HepG2 (cell line): ENCODE measurements at regions not wholly inside any gene's neighbourhood (a gene's known extent, or its start where the extent isn't known, plus 50 kb on each side); places are given as distances from the start of the nearest gene placed in this dataset.

Experiments used
- ATAC-seq: fragments of 200-7000 bp; cut with Tn5 transposase; 3 replicates; pipeline ENCODE4 v1.9.1; 2020; ENCODE audit warnings: mild to moderate bottlenecking, moderate library complexity
- BruUV-seq: library from RNA; stranded (reverse); fragments of 400-500 nt; replicated peaks from 2 replicates; lab custom pipeline; 2021; lab: Mats Ljungman, UMichigan
- CTCF ChIA-PET: fragments of 300-600 bp; formaldehyde crosslinking; extraction: SDS; loops from one replicate; lab custom pipeline; 2021; ENCODE audit warnings: low total read pairs, inconsistent platforms, low intra/inter-chr PET ratio; lab: Yijun Ruan, JAX
- POLR2A ChIA-PET: fragments of 350-600 bp; sonication (Branson Sonifier 250); formaldehyde crosslinking; loops from one replicate; lab custom pipeline; 2020; ENCODE audit warnings: antibody characterized with exemption, inconsistent platforms; lab: Yijun Ruan, JAX
- DNase-seq: peaks from one replicate; pipeline ENCODE4 v3.0.0-alpha.2; 2015; ENCODE audit warnings: low spot score
- FAIRE-seq: peaks from 3 replicates; lab custom pipeline; 2011; peaks lifted over from hg19 to GRCh38; lab: Jason Lieb, UNC
- H2AFZ ChIP-seq: one replicate; pipeline ENCODE4 v1.6.1; 2011; ENCODE audit warnings: low read length, inconsistent platforms
- H3K27ac ChIP-seq: fragments of 300-600 bp; 3 replicates; pipeline ENCODE4 v1.8.0; 2011; ENCODE audit warnings: mixed run types, mild to moderate bottlenecking, mixed read lengths, low read length, inconsistent platforms; ENCODE audit not compliant: insufficient read depth; ENCODE audit errors: extremely low read length
- H3K27me3 ChIP-seq, 2 experiments: fragments of 200-600 bp in 1 of 2; 2 replicates in 1 of 2; 3 replicates in 1 of 2; pipeline versions ENCODE4 v1.6.0 to v1.8.0; 2011; ENCODE audit warnings: low read length in 2 of 2, mild to moderate bottlenecking in 2 of 2, moderate library complexity in 2 of 2, inconsistent platforms in 1 of 2; ENCODE audit not compliant: insufficient read depth in 2 of 2, control insufficient read depth in 1 of 2
- H3K36me3 ChIP-seq, 2 experiments: fragments of 200-600 bp in 1 of 2; replicated peaks in 1 of 2; 2 replicates in 1 of 2; 3 replicates in 1 of 2; pipeline versions ENCODE4 v1.5.1 to v1.8.0; 2011; ENCODE audit warnings: low read length in 2 of 2, inconsistent platforms in 1 of 2; ENCODE audit not compliant: insufficient read depth in 2 of 2, control insufficient read depth in 1 of 2
- H3K4me1 ChIP-seq: 2 replicates; pipeline ENCODE4 v1.5.1; 2012; ENCODE audit warnings: low read length, inconsistent platforms; ENCODE audit not compliant: insufficient read depth
- H3K4me2 ChIP-seq: 2 replicates; pipeline ENCODE4 v1.6.0; 2011; ENCODE audit warnings: low read depth, low read length, inconsistent platforms
- H3K4me3 ChIP-seq, 3 experiments: fragments of 200-600 bp in 1 of 3; sonication (generic), shearing (Covaris generic) in 1 of 3; replicated peaks in 1 of 3; 2 replicates each; pipeline ENCODE4 v1.5.1; 2011 to 2016; ENCODE audit warnings: low read length in 3 of 3, inconsistent platforms in 2 of 3, low read depth in 2 of 3, mild to moderate bottlenecking in 2 of 3, control low read depth in 1 of 3, mixed read lengths in 1 of 3; ENCODE audit not compliant: insufficient read depth in 1 of 3
- H3K79me2 ChIP-seq: one replicate; pipeline ENCODE4 v1.6.1; 2011; ENCODE audit warnings: low read length, inconsistent platforms; ENCODE audit not compliant: insufficient read depth
- H3K9ac ChIP-seq: 2 replicates; pipeline ENCODE4 v1.6.0; 2011; ENCODE audit warnings: mild to moderate bottlenecking, low read depth, low read length, inconsistent platforms; ENCODE audit not compliant: insufficient read depth
- H3K9me3 ChIP-seq: 2 replicates; pipeline ENCODE4 v1.5.1; 2012; ENCODE audit warnings: mild to moderate bottlenecking, low read length
- H4K20me1 ChIP-seq: 2 replicates; pipeline ENCODE4 v1.6.0; 2011; ENCODE audit warnings: inconsistent platforms, mild to moderate bottlenecking, low read length, moderate library complexity; ENCODE audit not compliant: insufficient read depth
- PHF5A ChIP-seq: IDR thresholded peaks from one replicate; pipeline ENCODE4 v1.6.1; 2018; ENCODE audit warnings: low read depth, missing genetic modification reagents; ENCODE audit not compliant: unreplicated experiment
- ZNF549 ChIP-seq: sonication (generic); formaldehyde crosslinking; IDR thresholded peaks from 2 replicates; pipeline ENCODE4 v1.5.0; 2020; ENCODE audit warnings: missing genetic modification reagents
- WGBS: methylation state at CpG from one replicate; pipeline ENCODE4 v1.1.6; 2017; ENCODE audit warnings: low lambda C conversion rate; 5-methylcytosine and 5-hydroxymethylcytosine counted together
- in situ Hi-C: cut with HindIII; loops from 2 replicates; pipeline ENCODE4 v1.10.0; 2017; ENCODE audit warnings: low pct_unique_long_range_greater_than_20kb; ENCODE audit not compliant: extremely low pct_ligation_motif_present
- intact Hi-C: fragments of 100-400 bp; cut with micrococcal nuclease; formaldehyde crosslinking; loops from one replicate; pipeline ENCODE4 v1.10.0; 2022; ENCODE audit not compliant: unreplicated experiment
- TF ChIP-seq, protein P1 (sequence below): sonication (generic); formaldehyde crosslinking; IDR thresholded peaks from 2 replicates; pipeline ENCODE4 v1.5.0; 2020; ENCODE audit warnings: mild to moderate bottlenecking, missing genetic modification reagents, borderline replicate concordance

DNA sequence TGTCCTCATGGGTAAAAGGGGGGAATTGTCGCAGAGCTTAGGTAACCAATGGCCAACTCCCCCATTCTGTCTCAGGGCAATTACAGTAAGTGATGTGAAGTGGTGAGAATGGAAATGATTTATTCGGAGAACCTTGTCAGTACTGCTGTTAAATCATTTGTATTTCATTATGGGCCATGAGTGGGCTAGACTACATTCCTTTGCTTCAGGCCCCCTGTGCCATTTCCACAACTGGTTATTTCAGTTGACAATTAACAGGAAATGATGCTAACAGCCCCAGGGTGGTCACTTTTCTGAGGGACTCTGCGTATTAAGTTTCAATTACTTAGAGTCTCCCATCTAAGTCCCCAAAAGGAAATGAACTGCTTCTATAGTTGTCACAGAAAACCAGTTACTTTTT, 653.7 kb downstream of the CCDC171 start (continued):
- TF ChIP-seq, protein P1, sequence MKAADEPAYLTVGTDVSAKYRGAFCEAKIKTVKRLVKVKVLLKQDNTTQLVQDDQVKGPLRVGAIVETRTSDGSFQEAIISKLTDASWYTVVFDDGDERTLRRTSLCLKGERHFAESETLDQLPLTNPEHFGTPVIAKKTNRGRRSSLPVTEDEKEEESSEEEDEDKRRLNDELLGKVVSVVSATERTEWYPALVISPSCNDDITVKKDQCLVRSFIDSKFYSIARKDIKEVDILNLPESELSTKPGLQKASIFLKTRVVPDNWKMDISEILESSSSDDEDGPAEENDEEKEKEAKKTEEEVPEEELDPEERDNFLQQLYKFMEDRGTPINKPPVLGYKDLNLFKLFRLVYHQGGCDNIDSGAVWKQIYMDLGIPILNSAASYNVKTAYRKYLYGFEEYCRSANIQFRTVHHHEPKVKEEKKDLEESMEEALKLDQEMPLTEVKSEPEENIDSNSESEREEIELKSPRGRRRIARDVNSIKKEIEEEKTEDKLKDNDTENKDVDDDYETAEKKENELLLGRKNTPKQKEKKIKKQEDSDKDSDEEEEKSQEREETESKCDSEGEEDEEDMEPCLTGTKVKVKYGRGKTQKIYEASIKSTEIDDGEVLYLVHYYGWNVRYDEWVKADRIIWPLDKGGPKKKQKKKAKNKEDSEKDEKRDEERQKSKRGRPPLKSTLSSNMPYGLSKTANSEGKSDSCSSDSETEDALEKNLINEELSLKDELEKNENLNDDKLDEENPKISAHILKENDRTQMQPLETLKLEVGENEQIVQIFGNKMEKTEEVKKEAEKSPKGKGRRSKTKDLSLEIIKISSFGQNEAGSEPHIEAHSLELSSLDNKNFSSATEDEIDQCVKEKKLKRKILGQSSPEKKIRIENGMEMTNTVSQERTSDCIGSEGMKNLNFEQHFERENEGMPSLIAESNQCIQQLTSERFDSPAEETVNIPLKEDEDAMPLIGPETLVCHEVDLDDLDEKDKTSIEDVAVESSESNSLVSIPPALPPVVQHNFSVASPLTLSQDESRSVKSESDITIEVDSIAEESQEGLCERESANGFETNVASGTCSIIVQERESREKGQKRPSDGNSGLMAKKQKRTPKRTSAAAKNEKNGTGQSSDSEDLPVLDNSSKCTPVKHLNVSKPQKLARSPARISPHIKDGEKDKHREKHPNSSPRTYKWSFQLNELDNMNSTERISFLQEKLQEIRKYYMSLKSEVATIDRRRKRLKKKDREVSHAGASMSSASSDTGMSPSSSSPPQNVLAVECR (CRISPR knock-in tag) = no peak
- no peak for TF ChIP-seq ZNF549 (CRISPR knock-in tag)

DNA sequence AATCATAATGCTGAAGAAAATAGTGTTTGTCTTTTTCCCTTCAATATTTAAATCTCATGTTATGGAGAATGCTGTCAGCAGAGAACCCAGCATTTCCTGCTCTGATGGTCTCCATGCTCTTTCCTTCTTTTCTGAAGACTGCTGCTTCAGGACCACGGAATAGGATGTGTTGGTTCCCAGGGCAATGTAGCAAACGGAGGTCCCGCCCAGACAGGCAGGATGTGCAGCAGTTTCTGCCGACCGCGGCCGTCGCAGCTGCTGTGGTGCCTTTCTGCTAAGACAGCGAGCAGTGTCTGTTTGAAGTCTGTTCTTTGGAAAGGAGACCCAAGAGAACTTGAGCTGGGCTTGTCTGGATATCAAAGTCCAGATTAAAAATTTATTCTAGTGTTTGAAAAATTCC, 654.3 kb downstream of the CCDC171 start:
- Histone ChIP-seq H3K36me3 (no peaks in the 10 kb centered on the region), H3K27ac (no peak overlapping the region), H3K9me3 (no peaks in the 10 kb centered on the region), H4K20me1 (no peaks in the 10 kb centered on the region), H3K79me2 (no peaks in the 10 kb centered on the region), H3K9ac (no peak overlapping the region), H3K4me1 (no peaks in the 10 kb centered on the region), H3K4me3 (no peak overlapping the region), H2AFZ (no peak overlapping the region), H3K4me2 (no peak overlapping the region), H3K27me3 (no peaks in the 10 kb centered on the region)
- WGBS = 15% methylated on average over 9 of the region's 9 CpGs
- no peak for TF ChIP-seq PHF5A
- FAIRE-seq (no peak), DNase-seq (no peak), ATAC-seq (no peak)
- BruUV-seq = no TSS peak
- in situ Hi-C loops (no loop called here), intact Hi-C loops (no loop called here)
- POLR2A ChIA-PET = no interaction called here
- CTCF ChIA-PET = no interaction called here
